Activated CD8-positive, alpha-beta memory T cell treated with anti-CD3 and anti-CD28 coated beads, Interleukin-2, amount 50 U/mL, for 24 hours (primary cell): ENCODE measurements at regions not wholly inside any gene's neighbourhood (a gene's known extent, or its start where the extent isn't known, plus 50 kb on each side); places are given as distances from the start of the nearest gene placed in this dataset.
"Not testable (repeated sequence)": the region's sequence is repeated elsewhere in the genome, so short reads cannot be mapped to it uniquely, and the experiment has no call there.

Source experiments
- DNase-seq: peaks from one replicate; pipeline ENCODE4 v3.0.0-alpha.2; 2020; ENCODE audit errors: extremely low read depth

DNA sequence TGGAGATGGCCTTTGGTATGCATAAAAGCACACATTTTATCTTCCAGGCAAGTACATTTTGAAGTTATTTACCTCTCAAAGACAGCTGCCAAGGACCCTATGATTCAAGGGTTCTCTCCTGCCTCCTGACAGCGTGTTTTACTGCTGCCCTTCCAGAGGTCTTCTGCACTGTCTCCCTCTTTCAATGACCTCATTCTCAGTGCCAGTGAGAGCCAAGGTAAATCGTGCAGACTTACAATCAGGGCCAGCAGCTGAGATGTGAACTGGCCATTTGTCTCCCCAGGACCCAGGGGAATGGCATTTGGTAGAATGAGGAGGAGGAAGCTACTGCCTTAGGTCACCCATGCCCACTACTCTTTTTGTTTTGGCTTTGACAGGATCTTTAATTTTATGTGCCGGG, 84.2 kb upstream of the FGGY start:
- no peak for DNase-seq

- no peak for DNase-seq
Measured at GRCh38 chr1:59214248-59215208, 82.4 kb upstream of the FGGY start.

DNA sequence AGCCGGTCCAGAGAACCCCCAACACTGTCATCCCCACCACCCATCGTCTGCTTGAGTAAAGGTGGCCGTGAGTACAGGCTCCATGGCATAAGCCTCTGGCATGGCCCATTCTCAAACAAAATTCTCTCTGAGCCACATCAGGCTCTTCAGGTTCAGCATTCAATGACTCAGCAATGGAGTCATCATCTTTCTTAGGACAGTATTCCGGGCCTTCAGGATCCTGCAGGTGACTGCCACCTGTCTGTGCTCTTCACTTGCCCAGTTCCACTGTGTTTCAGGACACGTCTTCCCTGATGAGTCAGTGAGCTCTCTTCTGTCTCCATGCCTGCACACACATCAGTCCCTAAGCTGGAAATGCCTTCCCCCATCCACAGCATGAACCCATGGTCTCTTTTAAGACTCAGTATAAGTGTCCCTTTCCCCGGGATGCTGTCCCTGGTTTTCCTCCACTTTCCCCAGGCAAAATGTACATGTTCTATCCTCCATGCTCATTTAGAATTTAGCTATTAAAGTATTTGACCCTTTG, 81.1 kb upstream of the FGGY start:
- no peak for DNase-seq

DNA sequence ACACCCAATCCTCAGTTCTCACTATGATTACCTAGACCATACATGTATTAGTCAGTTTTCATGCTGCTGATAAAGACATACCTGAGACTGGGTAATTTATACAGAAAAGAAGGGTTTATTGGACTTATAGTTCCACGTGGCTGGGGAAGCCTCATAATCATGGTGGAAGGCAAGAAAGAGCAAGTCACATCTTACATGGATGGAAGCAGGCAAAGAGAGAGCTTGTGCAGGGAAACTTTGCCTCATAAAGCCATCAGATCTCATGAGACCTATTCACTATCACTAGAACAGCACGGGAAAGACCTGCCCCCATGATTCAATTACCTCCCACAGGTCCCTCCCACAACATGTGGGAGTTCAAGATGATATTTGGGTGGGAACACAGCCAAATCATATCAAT, 79.5 kb upstream of the FGGY start:
- not testable (repeated sequence) for DNase-seq

GRCh38 chr1:59218521-59219236, 78.2 kb upstream of the FGGY start:
- DNase-seq: no peak

- DNase-seq: no peak
Measured at GRCh38 chr1:59219916-59220315, 77.0 kb upstream of the FGGY start.

DNA sequence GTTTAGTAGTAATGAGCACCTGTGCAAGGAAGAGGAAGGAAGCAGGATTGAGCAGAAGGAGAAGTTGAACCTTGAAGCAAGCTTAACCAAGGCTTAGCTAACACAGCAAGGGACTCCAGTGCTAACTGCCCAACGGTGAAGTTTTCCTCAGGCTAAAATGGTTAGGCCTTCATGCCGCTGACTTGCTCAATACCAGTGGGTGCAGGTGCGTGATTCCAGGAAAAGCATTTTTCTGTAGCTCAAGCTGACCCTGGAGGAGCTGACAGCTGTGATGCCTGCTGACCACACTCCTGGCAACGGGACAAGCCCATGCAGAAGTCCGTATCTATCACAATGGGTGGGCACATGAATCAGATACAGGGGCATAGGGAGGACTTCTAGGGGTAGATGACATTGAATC, 76.5 kb upstream of the FGGY start:
- DNase-seq: no peak

DNA sequence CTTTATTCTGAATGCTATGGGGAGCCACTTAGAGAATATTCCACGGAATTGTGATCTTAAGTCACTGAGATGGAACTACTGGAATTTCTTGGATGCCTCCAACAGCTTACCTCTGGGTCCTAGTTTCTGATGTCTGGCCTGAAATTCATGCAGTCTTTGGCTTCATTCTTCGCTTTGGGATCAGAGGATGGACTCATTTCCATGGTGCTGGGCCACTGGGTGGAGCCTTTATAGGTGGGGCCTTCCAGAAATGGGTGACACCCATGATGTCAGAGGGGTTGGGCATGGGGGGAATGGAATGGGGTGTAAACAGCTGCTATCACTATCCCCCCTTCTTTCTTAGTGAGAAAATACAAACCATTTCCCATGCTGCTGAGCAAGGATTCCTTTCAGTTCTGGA, 73.7 kb upstream of the FGGY start:
- DNase-seq: no peak

DNA sequence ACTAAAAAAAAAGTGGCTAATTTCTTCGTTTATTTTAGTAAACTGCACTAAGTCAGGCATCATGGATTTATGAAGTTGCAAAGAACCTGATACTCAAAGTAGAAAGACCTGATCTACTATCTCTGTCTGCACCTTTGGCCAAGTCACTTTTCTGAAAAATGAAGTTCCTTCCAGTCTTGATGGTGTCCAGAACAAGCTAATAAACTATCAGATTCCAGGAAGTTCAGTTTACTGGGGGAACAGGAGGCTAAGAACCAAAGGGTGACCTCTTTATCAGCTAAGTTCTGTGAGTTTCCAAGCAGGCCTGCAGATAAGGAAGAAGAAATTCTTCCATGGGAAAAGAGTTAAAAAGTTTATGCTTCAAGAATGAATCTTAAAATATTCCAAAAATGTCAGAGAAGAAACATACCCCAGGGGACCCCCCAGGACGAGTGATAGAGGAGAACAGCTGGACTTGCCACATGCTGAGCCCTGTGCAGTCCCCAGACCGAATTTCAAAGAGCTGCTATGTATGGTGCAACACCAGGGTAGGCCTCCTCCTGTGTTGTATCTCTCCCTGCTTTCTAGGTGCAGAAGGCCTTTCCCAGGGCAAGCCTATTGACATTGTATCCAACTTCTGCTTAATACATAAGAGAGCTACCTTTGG, 72.8 kb upstream of the FGGY start:
- no peak for DNase-seq

- DNase-seq: no peak
Measured at GRCh38 chr1:59225594-59226316, 71.1 kb upstream of the FGGY start.

GRCh38 chr1:59229138-59229537, 67.8 kb upstream of the FGGY start:
- DNase-seq: no peak

DNA sequence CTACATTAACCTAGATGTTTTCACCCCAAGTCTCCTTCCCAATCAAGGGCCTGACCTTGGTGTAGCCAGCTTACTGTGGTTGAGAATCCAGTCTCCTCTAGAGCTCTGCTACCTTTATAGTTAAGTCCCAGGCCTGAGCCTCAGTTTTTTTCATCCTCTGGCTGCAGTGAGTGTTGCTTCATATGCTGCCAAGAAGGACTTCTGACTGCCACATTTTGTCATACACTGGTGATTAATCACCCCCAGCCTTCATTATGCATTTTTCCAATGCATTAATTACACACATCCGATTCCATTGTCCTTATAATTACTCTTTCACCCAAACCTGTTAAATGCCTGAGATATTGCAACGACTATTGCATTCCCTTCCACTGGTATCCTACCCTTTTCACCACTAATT, 66.3 kb upstream of the FGGY start:
- no peak for DNase-seq

DNA sequence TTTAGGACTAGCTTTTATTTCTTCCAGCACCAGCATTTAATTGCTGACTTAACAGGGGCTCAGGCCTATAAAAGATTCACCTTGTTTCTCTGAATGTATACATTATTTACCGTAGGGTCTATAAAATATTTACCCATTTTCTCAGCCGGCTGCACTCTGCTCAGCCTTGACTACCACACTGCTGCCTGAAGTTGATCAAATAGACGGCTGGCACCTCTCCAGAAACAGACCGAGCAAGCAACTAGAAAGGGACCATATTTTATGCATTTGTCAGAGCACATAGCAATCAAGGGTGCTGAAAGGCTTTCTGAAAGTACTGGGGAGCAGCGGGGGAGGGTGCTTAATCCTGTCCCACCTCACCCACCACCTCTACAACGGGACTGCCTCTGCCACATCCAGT, 64.7 kb upstream of the FGGY start:
- no peak for DNase-seq

DNA sequence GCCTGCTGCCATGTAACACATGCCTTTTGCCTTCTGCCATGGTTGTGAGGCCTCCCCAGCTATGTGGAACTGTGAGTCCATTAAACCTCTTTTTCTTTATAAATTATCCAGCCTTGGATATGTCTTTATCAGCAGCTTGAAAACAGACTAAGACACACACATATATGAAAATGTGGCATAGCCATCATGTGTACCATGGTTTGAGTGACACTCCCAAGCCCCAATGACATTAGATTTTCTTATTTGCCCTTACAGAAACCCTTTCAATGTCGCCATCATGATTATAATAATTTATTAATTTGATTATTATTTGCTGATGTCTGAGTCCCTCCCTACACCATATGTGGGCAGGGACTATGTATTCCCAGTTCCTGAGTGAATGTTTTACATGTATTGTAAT, 63.5 kb upstream of the FGGY start:
- DNase-seq: no peak

GRCh38 chr1:59236721-59237545, 60.0 kb upstream of the FGGY start:
- DNase-seq: no peak

- no peak for DNase-seq
Measured at GRCh38 chr1:59237900-59238299, 59.0 kb upstream of the FGGY start.

DNA sequence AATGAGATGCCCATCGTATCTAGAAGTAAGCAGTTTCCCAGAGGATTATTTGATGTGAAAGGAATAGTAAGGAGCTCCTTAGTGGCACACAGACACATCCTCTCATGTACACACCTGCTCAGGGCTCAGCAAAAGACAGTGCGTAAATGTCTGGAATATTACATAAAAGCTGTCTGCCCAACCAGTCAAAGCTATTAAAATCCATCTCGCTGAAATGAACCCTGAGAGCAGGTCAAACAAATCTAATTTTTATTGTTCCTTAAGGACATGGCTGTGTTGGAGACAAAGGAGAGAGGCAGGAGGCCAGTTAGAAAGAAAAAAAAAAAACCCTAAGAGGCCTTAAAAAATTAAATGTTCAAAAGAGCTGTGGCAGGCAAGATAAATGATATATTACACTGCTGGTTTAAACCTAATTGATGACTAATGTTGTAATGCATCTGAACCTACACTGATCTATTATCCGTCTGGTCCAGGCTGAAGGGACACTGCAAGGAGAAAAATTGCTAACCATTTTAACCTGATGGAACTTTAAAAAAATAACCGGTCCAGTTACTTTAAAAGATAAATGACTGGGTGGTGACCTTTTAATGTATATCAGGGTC, 58.5 kb upstream of the FGGY start:
- DNase-seq: no peak

- no peak for DNase-seq
Measured at GRCh38 chr1:59238993-59239392, 57.9 kb upstream of the FGGY start.

- no peak for DNase-seq
Measured at GRCh38 chr1:59241909-59242308, 55.0 kb upstream of the FGGY start.

- DNase-seq: no peak
Measured at GRCh38 chr1:59242370-59242769, 54.5 kb upstream of the FGGY start.
